GM12872 (cell line): ENCODE measurements at regions not wholly inside any gene's neighbourhood (a gene's known extent, or its start where the extent isn't known, plus 50 kb on each side); places are given as distances from the start of the nearest gene placed in this dataset.

Experiments used
- CTCF ChIP-seq: IDR thresholded peaks from 3 replicates; pipeline ENCODE4 v1.5.1; 2011; ENCODE audit warnings: low read depth, mild to moderate bottlenecking, low read length, moderate library complexity; ENCODE audit not compliant: insufficient read depth

GRCh38 chr9:26266146-26266793 is 588.0 kb upstream of the TUSC1 start:
- TF ChIP-seq CTCF = no peak

GRCh38 chr9:26264709-26265601 is 586.7 kb upstream of the TUSC1 start:
- TF ChIP-seq CTCF = no peak

- no peak for TF ChIP-seq CTCF
Observed at GRCh38 chr9:26263478-26263877, 585.2 kb upstream of the TUSC1 start.

- no peak for TF ChIP-seq CTCF
Observed at GRCh38 chr9:26262421-26263107, 584.3 kb upstream of the TUSC1 start.

GRCh38 chr9:26261503-26262330 is 583.5 kb upstream of the TUSC1 start:
- no peak for TF ChIP-seq CTCF

GRCh38 chr9:26260238-26260637 is 582.0 kb upstream of the TUSC1 start:
- TF ChIP-seq CTCF = no peak
